ENCODE measurements at regions not wholly inside any gene's neighbourhood (a gene's known extent, or its start where the extent isn't known, plus 50 kb on each side); places are given as distances from the start of the nearest gene placed in this dataset.

DNA sequence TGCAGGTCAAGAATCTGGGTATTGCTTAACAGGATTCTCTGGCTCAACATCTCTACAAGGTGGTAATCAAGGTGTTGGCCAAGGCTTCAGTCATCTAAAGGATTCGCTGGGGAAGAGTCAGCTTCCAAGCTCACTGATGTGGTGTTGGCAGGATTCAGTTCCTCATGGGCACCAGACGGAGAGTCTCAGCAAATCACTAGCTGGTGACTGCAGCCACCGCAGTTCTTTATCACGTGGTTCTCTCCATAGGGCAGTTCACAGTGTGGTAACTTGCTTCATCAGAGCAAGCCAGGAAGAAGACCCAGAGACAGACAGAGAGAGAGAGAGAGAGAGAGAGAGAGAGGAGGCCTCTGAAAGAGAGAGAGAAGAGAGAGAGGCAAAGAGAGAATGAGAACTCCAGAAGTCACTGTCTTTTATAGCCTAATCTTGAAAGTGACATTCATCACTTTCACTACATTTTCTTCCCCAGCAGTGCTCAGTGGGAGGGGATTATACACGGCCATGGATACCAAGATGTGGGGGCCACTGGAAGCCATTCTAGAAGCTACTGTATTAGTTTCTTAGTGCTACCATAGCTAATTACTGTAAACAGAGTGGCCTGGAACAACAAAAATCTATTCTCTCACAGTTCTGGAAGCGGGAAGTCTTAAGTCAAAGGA is 109.2 kb upstream of the SMIM23 start:
- TF ChIP-seq, protein P1, sequence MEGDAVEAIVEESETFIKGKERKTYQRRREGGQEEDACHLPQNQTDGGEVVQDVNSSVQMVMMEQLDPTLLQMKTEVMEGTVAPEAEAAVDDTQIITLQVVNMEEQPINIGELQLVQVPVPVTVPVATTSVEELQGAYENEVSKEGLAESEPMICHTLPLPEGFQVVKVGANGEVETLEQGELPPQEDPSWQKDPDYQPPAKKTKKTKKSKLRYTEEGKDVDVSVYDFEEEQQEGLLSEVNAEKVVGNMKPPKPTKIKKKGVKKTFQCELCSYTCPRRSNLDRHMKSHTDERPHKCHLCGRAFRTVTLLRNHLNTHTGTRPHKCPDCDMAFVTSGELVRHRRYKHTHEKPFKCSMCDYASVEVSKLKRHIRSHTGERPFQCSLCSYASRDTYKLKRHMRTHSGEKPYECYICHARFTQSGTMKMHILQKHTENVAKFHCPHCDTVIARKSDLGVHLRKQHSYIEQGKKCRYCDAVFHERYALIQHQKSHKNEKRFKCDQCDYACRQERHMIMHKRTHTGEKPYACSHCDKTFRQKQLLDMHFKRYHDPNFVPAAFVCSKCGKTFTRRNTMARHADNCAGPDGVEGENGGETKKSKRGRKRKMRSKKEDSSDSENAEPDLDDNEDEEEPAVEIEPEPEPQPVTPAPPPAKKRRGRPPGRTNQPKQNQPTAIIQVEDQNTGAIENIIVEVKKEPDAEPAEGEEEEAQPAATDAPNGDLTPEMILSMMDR (IDR thresholded peaks at IDR 0.05): no peak
- TF ChIP-seq POLR2A (IDR thresholded peaks at IDR 0.05): no peak

All from body of pancreas (tissue), 4 donors.